ENCODE measurements at regions not wholly inside any gene's neighbourhood (a gene's known extent, or its start where the extent isn't known, plus 50 kb on each side); places are given as distances from the start of the nearest gene placed in this dataset.

GRCh38 chrX:137342969-137343368 lies 223.0 kb upstream of the ZIC3 start:
- TF ChIP-seq, protein P1, sequence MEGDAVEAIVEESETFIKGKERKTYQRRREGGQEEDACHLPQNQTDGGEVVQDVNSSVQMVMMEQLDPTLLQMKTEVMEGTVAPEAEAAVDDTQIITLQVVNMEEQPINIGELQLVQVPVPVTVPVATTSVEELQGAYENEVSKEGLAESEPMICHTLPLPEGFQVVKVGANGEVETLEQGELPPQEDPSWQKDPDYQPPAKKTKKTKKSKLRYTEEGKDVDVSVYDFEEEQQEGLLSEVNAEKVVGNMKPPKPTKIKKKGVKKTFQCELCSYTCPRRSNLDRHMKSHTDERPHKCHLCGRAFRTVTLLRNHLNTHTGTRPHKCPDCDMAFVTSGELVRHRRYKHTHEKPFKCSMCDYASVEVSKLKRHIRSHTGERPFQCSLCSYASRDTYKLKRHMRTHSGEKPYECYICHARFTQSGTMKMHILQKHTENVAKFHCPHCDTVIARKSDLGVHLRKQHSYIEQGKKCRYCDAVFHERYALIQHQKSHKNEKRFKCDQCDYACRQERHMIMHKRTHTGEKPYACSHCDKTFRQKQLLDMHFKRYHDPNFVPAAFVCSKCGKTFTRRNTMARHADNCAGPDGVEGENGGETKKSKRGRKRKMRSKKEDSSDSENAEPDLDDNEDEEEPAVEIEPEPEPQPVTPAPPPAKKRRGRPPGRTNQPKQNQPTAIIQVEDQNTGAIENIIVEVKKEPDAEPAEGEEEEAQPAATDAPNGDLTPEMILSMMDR (IDR thresholded peaks at IDR 0.05; ENCODE audit: unreplicated experiment): no peak
- ChIA-PET CTCF (interaction anchor here (0.7 kb wide), 1 partner anchor 256 kb away, joined by 3 read pairs; no protein-coding TSS in a partner anchor), POLR2A (no interaction called here)
- H3K9me3 Mint-ChIP-seq (ENCODE audit: unreplicated experiment): peaks cover 11% of the 10 kb centered on the region
- intact Hi-C loops (cut with micrococcal nuclease): no loop called here
- H3K4me3 Mint-ChIP-seq (ENCODE audit: unreplicated experiment): no peak overlapping the region
- no peaks in the 10 kb centered on the region for H3K4me1 Mint-ChIP-seq (ENCODE audit: insufficient read depth, unreplicated experiment)
- no peak for DNase-seq (ENCODE audit: unreplicated experiment)
- no TSS peak for BruUV-seq (replicated peaks)
- no peaks in the 10 kb centered on the region for H3K36me3 Mint-ChIP-seq (ENCODE audit: insufficient read depth, unreplicated experiment)
- no peak overlapping the region for H3K27ac Mint-ChIP-seq (ENCODE audit: low read depth, unreplicated experiment)
- peaks cover 63% of the 10 kb centered on the region for H3K27me3 Mint-ChIP-seq (ENCODE audit: insufficient read depth, unreplicated experiment)

- CTCF ChIA-PET: no interaction called here
- BruUV-seq (replicated peaks): no TSS peak
- no peaks in the 10 kb centered on the region for H3K4me1 Mint-ChIP-seq (ENCODE audit: insufficient read depth, unreplicated experiment)
Observed at GRCh38 chrX:137313627-137314026, 252.3 kb upstream of the ZIC3 start.

GRCh38 chrX:137305404-137305803 lies 260.5 kb upstream of the ZIC3 start:
- H3K9me3 Mint-ChIP-seq (ENCODE audit: unreplicated experiment): peaks cover 8% of the 10 kb centered on the region
- BruUV-seq (replicated peaks): no TSS peak
- no peaks in the 10 kb centered on the region for H3K27me3 Mint-ChIP-seq (ENCODE audit: insufficient read depth, unreplicated experiment)
- no peaks in the 10 kb centered on the region for H3K36me3 Mint-ChIP-seq (ENCODE audit: insufficient read depth, unreplicated experiment)
- no peak overlapping the region for H3K4me3 Mint-ChIP-seq (ENCODE audit: unreplicated experiment)
- ChIA-PET CTCF (no interaction called here), POLR2A (no interaction called here)
- DNase-seq (ENCODE audit: unreplicated experiment): no peak
- no peak overlapping the region for H3K27ac Mint-ChIP-seq (ENCODE audit: low read depth, unreplicated experiment)
- intact Hi-C loops (cut with micrococcal nuclease): no loop called here
- H3K4me1 Mint-ChIP-seq (ENCODE audit: insufficient read depth, unreplicated experiment): no peaks in the 10 kb centered on the region
- TF ChIP-seq, protein P1 (IDR thresholded peaks at IDR 0.05; ENCODE audit: unreplicated experiment): no peak

More at GRCh38 chrX:137313627-137314026, 252.3 kb upstream of the ZIC3 start:
- no peaks in the 10 kb centered on the region for H3K36me3 Mint-ChIP-seq (ENCODE audit: insufficient read depth, unreplicated experiment)
- no peaks in the 10 kb centered on the region for H3K9me3 Mint-ChIP-seq (ENCODE audit: unreplicated experiment)
- no peak for DNase-seq (ENCODE audit: unreplicated experiment)
- TF ChIP-seq, protein P1 (IDR thresholded peaks at IDR 0.05; ENCODE audit: unreplicated experiment): no peak
- intact Hi-C loops (cut with micrococcal nuclease): no loop called here
- no peak overlapping the region for H3K27ac Mint-ChIP-seq (ENCODE audit: low read depth, unreplicated experiment)
- POLR2A ChIA-PET: no interaction called here
- H3K4me3 Mint-ChIP-seq (ENCODE audit: unreplicated experiment): no peak overlapping the region
- no peaks in the 10 kb centered on the region for H3K27me3 Mint-ChIP-seq (ENCODE audit: insufficient read depth, unreplicated experiment)

DNA sequence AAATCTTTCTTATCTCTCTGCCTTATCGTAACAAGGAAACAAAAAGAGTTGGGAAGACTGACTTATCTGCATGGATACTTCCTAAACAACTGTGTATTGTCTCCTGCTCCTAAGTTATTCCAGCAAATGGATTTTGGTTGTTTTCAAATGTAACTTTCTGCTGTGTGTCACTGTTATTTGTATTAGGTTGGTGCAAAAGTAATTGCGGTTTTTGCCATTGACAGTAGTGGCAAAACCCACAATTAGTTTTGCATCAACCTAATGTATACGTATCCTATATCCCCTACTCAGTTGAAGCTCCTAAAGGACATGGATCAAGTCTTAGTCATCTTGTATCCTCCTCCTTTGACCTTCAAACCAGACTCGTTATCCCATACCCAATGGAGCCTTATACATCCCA lies 263.4 kb upstream of the GPR101 start:
- Mint-ChIP-seq H3K27ac (ENCODE audit: low read depth, unreplicated experiment) (no peak overlapping the region), H3K9me3 (ENCODE audit: unreplicated experiment) (peaks cover 8% of the 10 kb centered on the region), H3K4me1 (ENCODE audit: insufficient read depth, unreplicated experiment) (no peaks in the 10 kb centered on the region), H3K4me3 (ENCODE audit: unreplicated experiment) (no peak overlapping the region), H3K27me3 (ENCODE audit: insufficient read depth, unreplicated experiment) (no peaks in the 10 kb centered on the region), H3K36me3 (ENCODE audit: insufficient read depth, unreplicated experiment) (no peaks in the 10 kb centered on the region)
- TF ChIP-seq, protein P1 (IDR thresholded peaks at IDR 0.05; ENCODE audit: unreplicated experiment): no peak
- no peak for DNase-seq (ENCODE audit: unreplicated experiment)
- ChIA-PET POLR2A (no interaction called here), CTCF (no interaction called here)
- no TSS peak for BruUV-seq (replicated peaks)
- intact Hi-C loops (cut with micrococcal nuclease): no loop called here

All from MCF 10A (cell line).